GM23338 (cell line): ENCODE measurements at regions not wholly inside any gene's neighbourhood (a gene's known extent, or its start where the extent isn't known, plus 50 kb on each side); places are given as distances from the start of the nearest gene placed in this dataset.

Experiments used
- ATAC-seq: fragments of 200-7000 bp; cut with Tn5 transposase; 3 replicates; pipeline ENCODE4 v1.9.1; 2020
- DNase-seq: peaks from one replicate; pipeline ENCODE4 v3.0.0-alpha.2; 2015; ENCODE audit warnings: low spot score
- H2AFZ ChIP-seq: fragments of 200-600 bp; sonication (generic); 2 replicates; pipeline ENCODE4 v1.8.0; 2016; ENCODE audit warnings: antibody characterized with exemption, mild to moderate bottlenecking, moderate library complexity
- H3F3A ChIP-seq: fragments of 200-600 bp; sonication (generic); replicated peaks from 2 replicates; pipeline ENCODE4 v1.8.0; 2017; ENCODE audit warnings: antibody characterized with exemption, mixed run types, low read depth
- H3K27ac ChIP-seq: fragments of 200-600 bp; sonication (generic); 2 replicates; pipeline ENCODE4 v1.6.1; 2016; ENCODE audit warnings: low read depth
- H3K27me3 ChIP-seq: fragments of 200-600 bp; sonication (generic); 2 replicates; pipeline ENCODE4 v1.8.0; 2016; ENCODE audit warnings: mild to moderate bottlenecking, mixed run types, moderate library complexity; ENCODE audit not compliant: insufficient read depth
- H3K36me3 ChIP-seq: fragments of 200-600 bp; sonication (generic); 2 replicates; pipeline ENCODE4 v1.8.0; 2016; ENCODE audit warnings: mild to moderate bottlenecking; ENCODE audit not compliant: insufficient read depth
- H3K4me1 ChIP-seq: fragments of 200-600 bp; sonication (generic); 2 replicates; pipeline ENCODE4 v1.8.0; 2016; ENCODE audit warnings: mild to moderate bottlenecking, moderate library complexity; ENCODE audit not compliant: insufficient read depth
- H3K4me2 ChIP-seq: fragments of 200-600 bp; sonication (generic); 2 replicates; pipeline ENCODE4 v1.7.1; 2017; ENCODE audit warnings: mixed run types
- H3K4me3 ChIP-seq: fragments of 200-600 bp; sonication (generic); 2 replicates; pipeline ENCODE4 v1.6.1; 2016; ENCODE audit warnings: mixed run types
- H3K79me2 ChIP-seq: fragments of 200-600 bp; sonication (generic); replicated peaks from 2 replicates; pipeline ENCODE4 v1.8.0; 2017; ENCODE audit warnings: mild to moderate bottlenecking; ENCODE audit not compliant: insufficient read depth
- H3K9me2 ChIP-seq: fragments of 200-600 bp; sonication (generic); 2 replicates; pipeline ENCODE4 v1.8.0; 2017; ENCODE audit not compliant: insufficient read depth
- H4K20me1 ChIP-seq: fragments of 200-600 bp; sonication (generic); replicated peaks from 2 replicates; pipeline ENCODE4 v1.8.0; 2017; ENCODE audit warnings: mild to moderate bottlenecking; ENCODE audit not compliant: insufficient read depth
- H3K27ac Mint-ChIP-seq: 2 replicates; pipeline ENCODE4 v1.8.0; 2020; ENCODE audit warnings: inconsistent platforms, mild to moderate bottlenecking, moderate library complexity, mixed read lengths
- H3K27me3 Mint-ChIP-seq: 3 replicates; pipeline ENCODE4 v1.8.0; 2022; ENCODE audit warnings: low read depth, mild to moderate bottlenecking, moderate library complexity, mixed read lengths, inconsistent platforms; ENCODE audit not compliant: insufficient read depth, poor library complexity
- H3K36me3 Mint-ChIP-seq: 3 replicates; pipeline ENCODE4 v1.8.0; 2021; ENCODE audit warnings: low read depth, mild to moderate bottlenecking, inconsistent platforms, moderate library complexity, mixed read lengths
- H3K4me1 Mint-ChIP-seq: 3 replicates; pipeline ENCODE4 v1.8.0; 2020; ENCODE audit warnings: mild to moderate bottlenecking, inconsistent platforms, mixed read lengths
- H3K4me3 Mint-ChIP-seq: 3 replicates; pipeline ENCODE4 v1.8.0; 2021; ENCODE audit warnings: moderate library complexity, mild to moderate bottlenecking, inconsistent platforms, mixed read lengths
- H3K9me3 Mint-ChIP-seq: 3 replicates; pipeline ENCODE4 v1.8.0; 2020; ENCODE audit warnings: moderate library complexity, mild to moderate bottlenecking, inconsistent platforms, mixed read lengths
- CREB1 ChIP-seq: fragments of 250-450 bp; sonication (Bioruptor Pico); IDR thresholded peaks from 2 replicates; pipeline ENCODE4 v1.5.0; 2020; ENCODE audit warnings: low read depth, mild to moderate bottlenecking, moderate library complexity
- EZH2 ChIP-seq: fragments of 200-600 bp; sonication (generic); IDR thresholded peaks from one replicate; pipeline ENCODE4 v1.8.0; 2017; ENCODE audit warnings: antibody characterized with exemption, mild to moderate bottlenecking, low read depth; ENCODE audit not compliant: unreplicated experiment
- EZH2phosphoT487 ChIP-seq: fragments of 200-600 bp; sonication (generic); IDR thresholded peaks from one replicate; pipeline ENCODE4 v1.8.1; 2018; ENCODE audit warnings: antibody characterized with exemption; ENCODE audit not compliant: unreplicated experiment
- JUNB ChIP-seq: IDR thresholded peaks from one replicate; pipeline ENCODE4 v1.6.1; 2016; ENCODE audit warnings: antibody characterized with exemption; ENCODE audit not compliant: unreplicated experiment
- NANOG ChIP-seq: IDR thresholded peaks from 2 replicates; pipeline ENCODE4 v1.6.1; 2016; ENCODE audit warnings: antibody characterized with exemption, borderline replicate concordance
- POLR2AphosphoS5 ChIP-seq: IDR thresholded peaks from 2 replicates; pipeline ENCODE4 v1.6.1; 2016; ENCODE audit warnings: antibody characterized with exemption, low read depth
- STAT1 ChIP-seq: IDR thresholded peaks from one replicate; pipeline ENCODE4 v1.6.1; 2016; ENCODE audit warnings: antibody characterized with exemption; ENCODE audit not compliant: unreplicated experiment
- ZNF114 ChIP-seq: fragments of 250-450 bp; sonication (Bioruptor Pico); IDR thresholded peaks from 2 replicates; pipeline ENCODE4 v1.5.0; 2020; ENCODE audit warnings: mild to moderate bottlenecking, moderate library complexity
- ZNF331 ChIP-seq: fragments of 250-450 bp; sonication (Bioruptor Pico); IDR thresholded peaks from 2 replicates; pipeline ENCODE4 v1.5.0; 2020; ENCODE audit warnings: low read depth, mild to moderate bottlenecking, moderate library complexity
- TF ChIP-seq, protein P1 (sequence below): IDR thresholded peaks from one replicate; pipeline ENCODE4 v1.6.1; 2018; ENCODE audit warnings: antibody characterized with exemption; ENCODE audit not compliant: unreplicated experiment
- TF ChIP-seq, protein P2 (sequence below): IDR thresholded peaks from 2 replicates; pipeline ENCODE4 v1.6.1; 2016; ENCODE audit warnings: antibody characterized with exemption
- TF ChIP-seq, protein P3 (sequence below), 2 experiments: fragments of 200-600 bp in 1 of 2; sonication (generic) in 1 of 2; conservative IDR thresholded peaks; 2 replicates each; pipeline versions ENCODE4 v1.5.1 to v1.6.1; 2016 to 2017; ENCODE audit warnings: antibody characterized with exemption in 2 of 2, low read depth in 2 of 2, mild to moderate bottlenecking in 2 of 2, moderate library complexity in 1 of 2
- TF ChIP-seq, protein P4 (sequence below): fragments of 250-450 bp; sonication (Bioruptor Pico); IDR thresholded peaks from 2 replicates; pipeline ENCODE4 v1.5.0; 2020; ENCODE audit warnings: mild to moderate bottlenecking, moderate library complexity

DNA sequence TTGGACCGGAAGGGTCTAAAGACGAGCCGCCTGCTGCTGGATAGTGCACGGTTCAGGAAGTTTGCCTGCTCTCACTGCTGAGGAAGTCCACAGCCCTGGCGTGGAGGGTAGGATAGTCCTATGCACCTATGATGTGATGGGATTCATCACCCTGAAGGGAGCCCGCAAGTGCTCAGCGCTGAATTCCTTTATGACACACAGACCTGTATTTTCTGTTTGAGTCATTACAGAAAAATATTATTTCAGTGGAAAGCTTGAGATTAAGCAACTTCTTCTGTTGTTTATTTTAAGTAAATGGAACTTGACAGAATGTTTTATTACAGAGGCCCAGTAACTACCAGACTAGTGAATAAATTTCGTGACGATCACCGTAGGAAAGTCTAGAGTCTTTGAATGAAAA, 123.2 kb downstream of the TRIML1 start:
- no peaks in the 10 kb centered on the region for H3F3A ChIP-seq
- DNase-seq, result no peak
- H3K4me3 ChIP-seq, result no peak overlapping the region
- H3K27me3 Mint-ChIP-seq, result peaks cover 2% of the 10 kb centered on the region
- no peak for ATAC-seq
- H3K27me3 ChIP-seq, result no peaks in the 10 kb centered on the region
- no peak overlapping the region for H3K4me3 Mint-ChIP-seq
- peaks cover 4% of the 10 kb centered on the region; the same call in 2 of the 3 replicates for H3K4me1 Mint-ChIP-seq
- no peaks in the 10 kb centered on the region for H3K9me3 Mint-ChIP-seq
- H3K9me2 ChIP-seq, result no peaks in the 10 kb centered on the region
- no peaks in the 10 kb centered on the region for H4K20me1 ChIP-seq
- H3K4me2 ChIP-seq, result no peak overlapping the region
- no peaks in the 10 kb centered on the region for H3K79me2 ChIP-seq
- H3K36me3 Mint-ChIP-seq, result no peaks in the 10 kb centered on the region
- TF ChIP-seq NANOG (no peak), STAT1 (no peak), CREB1 (CRISPR knock-in tag) (no peak), EZH2 (no peak), ZNF114 (CRISPR knock-in tag) (no peak), EZH2phosphoT487 (no peak), JUNB (no peak), POLR2AphosphoS5 (no peak), ZNF331 (no peak)
- TF ChIP-seq, protein P1, sequence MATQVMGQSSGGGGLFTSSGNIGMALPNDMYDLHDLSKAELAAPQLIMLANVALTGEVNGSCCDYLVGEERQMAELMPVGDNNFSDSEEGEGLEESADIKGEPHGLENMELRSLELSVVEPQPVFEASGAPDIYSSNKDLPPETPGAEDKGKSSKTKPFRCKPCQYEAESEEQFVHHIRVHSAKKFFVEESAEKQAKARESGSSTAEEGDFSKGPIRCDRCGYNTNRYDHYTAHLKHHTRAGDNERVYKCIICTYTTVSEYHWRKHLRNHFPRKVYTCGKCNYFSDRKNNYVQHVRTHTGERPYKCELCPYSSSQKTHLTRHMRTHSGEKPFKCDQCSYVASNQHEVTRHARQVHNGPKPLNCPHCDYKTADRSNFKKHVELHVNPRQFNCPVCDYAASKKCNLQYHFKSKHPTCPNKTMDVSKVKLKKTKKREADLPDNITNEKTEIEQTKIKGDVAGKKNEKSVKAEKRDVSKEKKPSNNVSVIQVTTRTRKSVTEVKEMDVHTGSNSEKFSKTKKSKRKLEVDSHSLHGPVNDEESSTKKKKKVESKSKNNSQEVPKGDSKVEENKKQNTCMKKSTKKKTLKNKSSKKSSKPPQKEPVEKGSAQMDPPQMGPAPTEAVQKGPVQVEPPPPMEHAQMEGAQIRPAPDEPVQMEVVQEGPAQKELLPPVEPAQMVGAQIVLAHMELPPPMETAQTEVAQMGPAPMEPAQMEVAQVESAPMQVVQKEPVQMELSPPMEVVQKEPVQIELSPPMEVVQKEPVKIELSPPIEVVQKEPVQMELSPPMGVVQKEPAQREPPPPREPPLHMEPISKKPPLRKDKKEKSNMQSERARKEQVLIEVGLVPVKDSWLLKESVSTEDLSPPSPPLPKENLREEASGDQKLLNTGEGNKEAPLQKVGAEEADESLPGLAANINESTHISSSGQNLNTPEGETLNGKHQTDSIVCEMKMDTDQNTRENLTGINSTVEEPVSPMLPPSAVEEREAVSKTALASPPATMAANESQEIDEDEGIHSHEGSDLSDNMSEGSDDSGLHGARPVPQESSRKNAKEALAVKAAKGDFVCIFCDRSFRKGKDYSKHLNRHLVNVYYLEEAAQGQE, result no peak
- TF ChIP-seq, protein P2, sequence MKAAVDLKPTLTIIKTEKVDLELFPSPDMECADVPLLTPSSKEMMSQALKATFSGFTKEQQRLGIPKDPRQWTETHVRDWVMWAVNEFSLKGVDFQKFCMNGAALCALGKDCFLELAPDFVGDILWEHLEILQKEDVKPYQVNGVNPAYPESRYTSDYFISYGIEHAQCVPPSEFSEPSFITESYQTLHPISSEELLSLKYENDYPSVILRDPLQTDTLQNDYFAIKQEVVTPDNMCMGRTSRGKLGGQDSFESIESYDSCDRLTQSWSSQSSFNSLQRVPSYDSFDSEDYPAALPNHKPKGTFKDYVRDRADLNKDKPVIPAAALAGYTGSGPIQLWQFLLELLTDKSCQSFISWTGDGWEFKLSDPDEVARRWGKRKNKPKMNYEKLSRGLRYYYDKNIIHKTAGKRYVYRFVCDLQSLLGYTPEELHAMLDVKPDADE, result no peak
- TF ChIP-seq, protein P3, sequence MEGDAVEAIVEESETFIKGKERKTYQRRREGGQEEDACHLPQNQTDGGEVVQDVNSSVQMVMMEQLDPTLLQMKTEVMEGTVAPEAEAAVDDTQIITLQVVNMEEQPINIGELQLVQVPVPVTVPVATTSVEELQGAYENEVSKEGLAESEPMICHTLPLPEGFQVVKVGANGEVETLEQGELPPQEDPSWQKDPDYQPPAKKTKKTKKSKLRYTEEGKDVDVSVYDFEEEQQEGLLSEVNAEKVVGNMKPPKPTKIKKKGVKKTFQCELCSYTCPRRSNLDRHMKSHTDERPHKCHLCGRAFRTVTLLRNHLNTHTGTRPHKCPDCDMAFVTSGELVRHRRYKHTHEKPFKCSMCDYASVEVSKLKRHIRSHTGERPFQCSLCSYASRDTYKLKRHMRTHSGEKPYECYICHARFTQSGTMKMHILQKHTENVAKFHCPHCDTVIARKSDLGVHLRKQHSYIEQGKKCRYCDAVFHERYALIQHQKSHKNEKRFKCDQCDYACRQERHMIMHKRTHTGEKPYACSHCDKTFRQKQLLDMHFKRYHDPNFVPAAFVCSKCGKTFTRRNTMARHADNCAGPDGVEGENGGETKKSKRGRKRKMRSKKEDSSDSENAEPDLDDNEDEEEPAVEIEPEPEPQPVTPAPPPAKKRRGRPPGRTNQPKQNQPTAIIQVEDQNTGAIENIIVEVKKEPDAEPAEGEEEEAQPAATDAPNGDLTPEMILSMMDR (conservative IDR thresholded peaks at IDR 0.05; ENCODE audit: low read depth in 2 of 2), result no peak
- TF ChIP-seq, protein P4, sequence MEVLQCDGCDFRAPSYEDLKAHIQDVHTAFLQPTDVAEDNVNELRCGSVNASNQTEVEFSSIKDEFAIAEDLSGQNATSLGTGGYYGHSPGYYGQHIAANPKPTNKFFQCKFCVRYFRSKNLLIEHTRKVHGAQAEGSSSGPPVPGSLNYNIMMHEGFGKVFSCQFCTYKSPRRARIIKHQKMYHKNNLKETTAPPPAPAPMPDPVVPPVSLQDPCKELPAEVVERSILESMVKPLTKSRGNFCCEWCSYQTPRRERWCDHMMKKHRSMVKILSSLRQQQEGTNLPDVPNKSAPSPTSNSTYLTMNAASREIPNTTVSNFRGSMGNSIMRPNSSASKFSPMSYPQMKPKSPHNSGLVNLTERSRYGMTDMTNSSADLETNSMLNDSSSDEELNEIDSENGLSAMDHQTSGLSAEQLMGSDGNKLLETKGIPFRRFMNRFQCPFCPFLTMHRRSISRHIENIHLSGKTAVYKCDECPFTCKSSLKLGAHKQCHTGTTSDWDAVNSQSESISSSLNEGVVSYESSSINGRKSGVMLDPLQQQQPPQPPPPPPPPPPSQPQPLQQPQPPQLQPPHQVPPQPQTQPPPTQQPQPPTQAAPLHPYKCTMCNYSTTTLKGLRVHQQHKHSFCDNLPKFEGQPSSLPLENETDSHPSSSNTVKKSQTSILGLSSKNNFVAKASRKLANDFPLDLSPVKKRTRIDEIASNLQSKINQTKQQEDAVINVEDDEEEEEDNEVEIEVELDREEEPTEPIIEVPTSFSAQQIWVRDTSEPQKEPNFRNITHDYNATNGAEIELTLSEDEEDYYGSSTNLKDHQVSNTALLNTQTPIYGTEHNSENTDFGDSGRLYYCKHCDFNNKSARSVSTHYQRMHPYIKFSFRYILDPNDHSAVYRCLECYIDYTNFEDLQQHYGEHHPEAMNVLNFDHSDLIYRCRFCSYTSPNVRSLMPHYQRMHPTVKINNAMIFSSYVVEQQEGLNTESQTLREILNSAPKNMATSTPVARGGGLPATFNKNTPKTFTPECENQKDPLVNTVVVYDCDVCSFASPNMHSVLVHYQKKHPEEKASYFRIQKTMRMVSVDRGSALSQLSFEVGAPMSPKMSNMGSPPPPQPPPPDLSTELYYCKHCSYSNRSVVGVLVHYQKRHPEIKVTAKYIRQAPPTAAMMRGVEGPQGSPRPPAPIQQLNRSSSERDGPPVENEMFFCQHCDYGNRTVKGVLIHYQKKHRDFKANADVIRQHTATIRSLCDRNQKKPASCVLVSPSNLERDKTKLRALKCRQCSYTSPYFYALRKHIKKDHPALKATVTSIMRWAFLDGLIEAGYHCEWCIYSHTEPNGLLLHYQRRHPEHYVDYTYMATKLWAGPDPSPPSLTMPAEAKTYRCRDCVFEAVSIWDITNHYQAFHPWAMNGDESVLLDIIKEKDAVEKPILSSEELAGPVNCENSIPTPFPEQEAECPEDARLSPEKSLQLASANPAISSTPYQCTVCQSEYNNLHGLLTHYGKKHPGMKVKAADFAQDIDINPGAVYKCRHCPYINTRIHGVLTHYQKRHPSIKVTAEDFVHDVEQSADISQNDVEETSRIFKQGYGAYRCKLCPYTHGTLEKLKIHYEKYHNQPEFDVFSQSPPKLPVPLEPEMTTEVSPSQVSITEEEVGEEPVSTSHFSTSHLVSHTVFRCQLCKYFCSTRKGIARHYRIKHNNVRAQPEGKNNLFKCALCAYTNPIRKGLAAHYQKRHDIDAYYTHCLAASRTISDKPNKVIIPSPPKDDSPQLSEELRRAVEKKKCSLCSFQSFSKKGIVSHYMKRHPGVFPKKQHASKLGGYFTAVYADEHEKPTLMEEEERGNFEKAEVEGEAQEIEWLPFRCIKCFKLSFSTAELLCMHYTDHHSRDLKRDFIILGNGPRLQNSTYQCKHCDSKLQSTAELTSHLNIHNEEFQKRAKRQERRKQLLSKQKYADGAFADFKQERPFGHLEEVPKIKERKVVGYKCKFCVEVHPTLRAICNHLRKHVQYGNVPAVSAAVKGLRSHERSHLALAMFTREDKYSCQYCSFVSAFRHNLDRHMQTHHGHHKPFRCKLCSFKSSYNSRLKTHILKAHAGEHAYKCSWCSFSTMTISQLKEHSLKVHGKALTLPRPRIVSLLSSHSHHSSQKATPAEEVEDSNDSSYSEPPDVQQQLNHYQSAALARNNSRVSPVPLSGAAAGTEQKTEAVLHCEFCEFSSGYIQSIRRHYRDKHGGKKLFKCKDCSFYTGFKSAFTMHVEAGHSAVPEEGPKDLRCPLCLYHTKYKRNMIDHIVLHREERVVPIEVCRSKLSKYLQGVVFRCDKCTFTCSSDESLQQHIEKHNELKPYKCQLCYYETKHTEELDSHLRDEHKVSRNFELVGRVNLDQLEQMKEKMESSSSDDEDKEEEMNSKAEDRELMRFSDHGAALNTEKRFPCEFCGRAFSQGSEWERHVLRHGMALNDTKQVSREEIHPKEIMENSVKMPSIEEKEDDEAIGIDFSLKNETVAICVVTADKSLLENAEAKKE (CRISPR knock-in tag), result no peak
- no peak overlapping the region for H2AFZ ChIP-seq
- no peak overlapping the region for H3K27ac Mint-ChIP-seq
- H3K36me3 ChIP-seq, result no peaks in the 10 kb centered on the region
- no peak overlapping the region for H3K27ac ChIP-seq
- H3K4me1 ChIP-seq, result no peaks in the 10 kb centered on the region
